ENCODE measurements at regions not wholly inside any gene's neighbourhood (a gene's known extent, or its start where the extent isn't known, plus 50 kb on each side); places are given as distances from the start of the nearest gene placed in this dataset.

- DNase-seq (ENCODE audit: low read depth), result no peak
- no peak for TF ChIP-seq MYC (IDR thresholded peaks at IDR 0.05; ENCODE audit: low read depth, low read length)
- no peak for TF ChIP-seq POLR2A (IDR thresholded peaks at IDR 0.05; ENCODE audit: extremely low read depth, insufficient read length)
- TF ChIP-seq MAX (IDR thresholded peaks at IDR 0.05; ENCODE audit: low read depth, low read length), result no peak
- TF ChIP-seq CTCF (IDR thresholded peaks at IDR 0.05; ENCODE audit: low read depth, low read length), result no peak
- H3K4me3 ChIP-seq (ENCODE audit: low read depth, low read length), result no peak overlapping the region
Observed at GRCh38 chr3:70374179-70374578, 61.7 kb upstream of the MDFIC2 start.

Measured in NB4 (cell line).